ENCODE measurements at regions not wholly inside any gene's neighbourhood (a gene's known extent, or its start where the extent isn't known, plus 50 kb on each side); places are given as distances from the start of the nearest gene placed in this dataset.

- Histone ChIP-seq H3K4me3 (ENCODE audit: low read depth, low read length) (no peak overlapping the region), H3K27me3 (ENCODE audit: control insufficient read depth, insufficient read depth, low read length) (no peaks in the 10 kb centered on the region), H3K36me3 (ENCODE audit: control insufficient read depth, insufficient read depth, low read length) (no peaks in the 10 kb centered on the region)
- TF ChIP-seq CTCF (IDR thresholded peaks at IDR 0.05; ENCODE audit: insufficient read depth, low read length, poor library complexity, severe bottlenecking): no peak
- no peak for DNase-seq (ENCODE audit: low read depth)
Measured at GRCh38 chr13:76449716-76450115, 436.5 kb downstream of the KCTD12 start.

- Histone ChIP-seq H3K27me3 (ENCODE audit: control insufficient read depth, insufficient read depth, low read length) (no peaks in the 10 kb centered on the region), H3K4me3 (ENCODE audit: low read depth, low read length) (no peak overlapping the region), H3K36me3 (ENCODE audit: control insufficient read depth, insufficient read depth, low read length) (no peaks in the 10 kb centered on the region)
- DNase-seq (ENCODE audit: low read depth): no peak
- no peak for TF ChIP-seq CTCF (IDR thresholded peaks at IDR 0.05; ENCODE audit: insufficient read depth, low read length, poor library complexity, severe bottlenecking)
Measured at GRCh38 chr13:76446191-76446590, 440.0 kb downstream of the KCTD12 start.

DNA sequence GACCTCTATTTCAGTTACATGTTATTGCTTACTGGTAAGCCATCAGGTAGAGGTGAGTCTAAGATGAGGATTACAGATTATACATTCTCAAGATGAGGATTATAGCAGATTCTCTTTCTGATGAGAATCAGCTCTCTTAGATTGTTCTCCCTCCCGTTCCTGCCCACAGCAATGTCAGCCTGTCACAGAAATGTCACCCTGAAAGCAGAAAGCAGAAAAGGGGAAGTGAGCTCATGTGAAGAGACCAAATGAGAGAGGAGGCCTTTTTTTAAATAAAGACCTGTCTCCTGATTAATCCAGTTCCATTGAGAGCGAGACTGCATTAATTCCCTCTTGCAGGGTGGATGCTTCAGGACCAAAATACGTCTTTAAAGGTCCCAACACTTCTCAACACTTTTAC is 445.6 kb downstream of the KCTD12 start:
- no peak for TF ChIP-seq CTCF (IDR thresholded peaks at IDR 0.05; ENCODE audit: insufficient read depth, low read length, poor library complexity, severe bottlenecking)
- H3K4me3 ChIP-seq (ENCODE audit: low read depth, low read length): no peak overlapping the region
- no peak for DNase-seq (ENCODE audit: low read depth)
- H3K36me3 ChIP-seq (ENCODE audit: control insufficient read depth, insufficient read depth, low read length): no peaks in the 10 kb centered on the region
- H3K27me3 ChIP-seq (ENCODE audit: control insufficient read depth, insufficient read depth, low read length): no peaks in the 10 kb centered on the region

GRCh38 chr13:76439546-76439945 is 446.7 kb downstream of the KCTD12 start:
- Histone ChIP-seq H3K36me3 (ENCODE audit: control insufficient read depth, insufficient read depth, low read length) (no peaks in the 10 kb centered on the region), H3K27me3 (ENCODE audit: control insufficient read depth, insufficient read depth, low read length) (no peaks in the 10 kb centered on the region), H3K4me3 (ENCODE audit: low read depth, low read length) (no peak overlapping the region)
- TF ChIP-seq CTCF (IDR thresholded peaks at IDR 0.05; ENCODE audit: insufficient read depth, low read length, poor library complexity, severe bottlenecking): no peak
- DNase-seq (ENCODE audit: low read depth): no peak

DNA sequence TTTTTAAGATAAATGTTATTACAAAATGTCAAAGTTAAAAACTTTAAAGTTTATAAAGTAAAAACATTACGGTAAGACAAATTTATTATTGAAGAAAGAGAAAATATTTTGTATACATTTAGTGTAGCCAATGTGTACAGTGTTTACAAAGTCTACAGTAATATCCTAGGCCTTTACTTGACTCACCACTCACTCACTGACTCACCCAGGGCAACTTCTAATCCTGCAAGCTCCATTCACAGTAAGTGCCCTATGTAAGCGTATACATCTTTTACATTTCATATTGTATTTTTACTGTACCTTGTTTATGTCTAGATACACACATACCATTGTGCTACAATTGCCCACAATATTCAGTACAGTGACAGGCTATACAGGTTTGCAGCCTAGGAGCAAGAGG is 448.2 kb downstream of the KCTD12 start:
- no peak for TF ChIP-seq CTCF (IDR thresholded peaks at IDR 0.05; ENCODE audit: insufficient read depth, low read length, poor library complexity, severe bottlenecking)
- Histone ChIP-seq H3K27me3 (ENCODE audit: control insufficient read depth, insufficient read depth, low read length) (no peaks in the 10 kb centered on the region), H3K4me3 (ENCODE audit: low read depth, low read length) (no peak overlapping the region), H3K36me3 (ENCODE audit: control insufficient read depth, insufficient read depth, low read length) (no peaks in the 10 kb centered on the region)
- DNase-seq (ENCODE audit: low read depth): no peak

GRCh38 chr13:76425935-76426334 is 460.3 kb downstream of the KCTD12 start:
- TF ChIP-seq CTCF (IDR thresholded peaks at IDR 0.05; ENCODE audit: insufficient read depth, low read length, poor library complexity, severe bottlenecking): no peak
- no peaks in the 10 kb centered on the region for H3K27me3 ChIP-seq (ENCODE audit: control insufficient read depth, insufficient read depth, low read length)
- H3K4me3 ChIP-seq (ENCODE audit: low read depth, low read length): no peak overlapping the region
- no peaks in the 10 kb centered on the region for H3K36me3 ChIP-seq (ENCODE audit: control insufficient read depth, insufficient read depth, low read length)
- no peak for DNase-seq (ENCODE audit: low read depth)

All from kidney epithelial cell (primary cell).